H7 (cell line): ENCODE measurements at regions not wholly inside any gene's neighbourhood (a gene's known extent, or its start where the extent isn't known, plus 50 kb on each side); places are given as distances from the start of the nearest gene placed in this dataset.
"Not testable (repeated sequence)": the region's sequence is repeated elsewhere in the genome, so short reads cannot be mapped to it uniquely, and the experiment has no call there.

ENCODE experiments used
- DNase-seq: peaks from one replicate; pipeline ENCODE4 v3.0.0; 2012
- H3K27me3 ChIP-seq: 2 replicates; pipeline ENCODE4 v1.6.0; 2011; ENCODE audit warnings: mild to moderate bottlenecking, low read length; ENCODE audit not compliant: control insufficient read depth, insufficient read depth
- H3K36me3 ChIP-seq: replicated peaks from 2 replicates; pipeline ENCODE4 v1.5.1; 2011; ENCODE audit warnings: low read length; ENCODE audit not compliant: control insufficient read depth, insufficient read depth
- H3K4me3 ChIP-seq: 2 replicates; pipeline ENCODE4 v1.5.1; 2011; ENCODE audit warnings: low read depth, mild to moderate bottlenecking, control low read depth, low read length, moderate library complexity; ENCODE audit not compliant: insufficient read depth

GRCh38 chr6:40832691-40833090 lies 206.3 kb downstream of the UNC5CL start:
- no peaks in the 10 kb centered on the region for H3K27me3 ChIP-seq
- no peak overlapping the region for H3K4me3 ChIP-seq
- no peaks in the 10 kb centered on the region for H3K36me3 ChIP-seq
- no peak for DNase-seq

DNA sequence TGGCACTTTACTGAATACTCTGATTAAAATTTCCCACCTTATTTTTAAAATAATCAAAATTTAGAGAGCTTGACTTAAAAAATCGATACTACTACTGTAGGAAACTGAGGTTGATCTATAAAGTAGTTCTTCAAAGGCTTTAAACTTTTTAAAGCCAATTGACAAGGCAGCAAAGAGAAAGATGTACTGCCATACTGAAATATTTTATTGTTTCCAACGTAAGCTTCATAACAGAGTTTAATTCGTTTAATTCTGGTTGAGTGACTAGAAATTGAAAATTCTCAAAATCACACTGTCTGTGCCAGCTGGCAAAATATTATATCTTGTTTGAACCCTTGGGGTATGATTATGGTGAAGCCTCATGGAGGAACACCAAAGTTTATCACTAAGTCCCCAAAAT lies 207.6 kb downstream of the UNC5CL start:
- Histone ChIP-seq H3K27me3 (no peaks in the 10 kb centered on the region), H3K4me3 (no peak overlapping the region), H3K36me3 (no peaks in the 10 kb centered on the region)
- no peak for DNase-seq

GRCh38 chr6:40825102-40825501 lies 213.9 kb downstream of the UNC5CL start:
- H3K36me3 ChIP-seq = no peaks in the 10 kb centered on the region
- DNase-seq = no peak
- H3K4me3 ChIP-seq = no peak overlapping the region

DNA sequence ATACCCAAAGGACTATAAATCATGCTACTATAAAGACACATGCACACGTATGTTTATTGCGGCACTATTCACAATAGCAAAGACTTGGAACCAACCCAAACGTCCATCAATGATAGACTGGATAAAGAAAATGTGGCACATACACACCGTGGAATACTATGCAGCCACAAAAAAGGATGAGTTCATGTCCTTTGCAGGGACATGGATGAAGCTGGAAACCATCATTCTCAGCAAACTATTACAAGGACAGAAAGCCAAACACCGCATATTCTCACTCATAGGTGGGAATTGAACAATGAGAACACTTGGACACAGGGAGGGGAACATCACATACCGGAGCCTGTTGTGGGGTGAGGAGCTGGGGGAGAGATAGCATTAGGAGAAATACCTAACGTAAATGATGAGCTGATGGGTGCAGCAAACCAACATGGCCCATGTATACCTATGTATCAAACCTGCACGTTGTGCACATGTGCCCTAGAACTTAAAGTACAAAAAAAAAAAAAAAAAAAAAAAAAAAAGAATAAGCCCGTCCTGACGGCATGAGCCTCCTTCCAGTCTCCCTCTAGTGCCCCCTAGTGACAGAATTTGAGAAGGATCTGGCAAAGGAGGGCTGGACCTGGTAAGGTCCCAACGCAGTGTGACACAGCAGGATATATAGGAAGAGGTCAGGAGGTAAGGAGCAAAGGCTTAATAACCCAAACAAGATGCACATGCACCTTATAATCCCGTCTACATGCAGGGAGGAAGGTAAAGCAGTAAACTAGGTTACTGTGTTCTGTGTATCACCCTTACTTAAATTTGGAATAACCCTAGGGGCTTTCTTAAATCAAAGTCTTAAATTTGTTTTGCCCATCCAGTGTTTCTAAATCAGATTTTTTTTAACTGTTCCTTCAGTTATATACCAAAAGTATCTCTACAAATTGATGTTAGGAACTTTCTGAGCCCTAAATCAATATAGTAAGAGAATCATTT lies 214.8 kb downstream of the UNC5CL start:
- H3K4me3 ChIP-seq, H3K27me3 ChIP-seq, H3K36me3 ChIP-seq: not testable (repeated sequence)
- peak; percentile 77 for DNase-seq

More at GRCh38 chr6:40825102-40825501, 213.9 kb downstream of the UNC5CL start:
- no peaks in the 10 kb centered on the region for H3K27me3 ChIP-seq

DNA sequence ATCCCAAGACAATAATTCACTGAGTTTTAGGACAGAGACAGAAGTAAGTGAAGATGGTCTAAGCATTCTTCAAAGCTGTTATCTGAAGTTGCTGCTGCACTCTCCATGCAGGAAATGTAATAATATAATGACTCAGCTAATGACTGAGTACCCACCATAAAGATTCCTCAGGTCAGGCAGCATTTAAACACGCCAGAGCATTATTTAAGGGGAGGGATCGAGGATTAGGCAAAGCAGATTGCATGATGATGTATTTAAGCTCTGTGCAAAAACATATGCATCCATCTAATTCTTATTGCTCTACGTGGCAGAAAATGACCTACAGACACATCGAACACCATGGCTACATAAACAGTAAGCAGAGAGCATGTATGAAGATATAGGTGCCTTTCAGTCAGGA lies 216.4 kb downstream of the UNC5CL start:
- H3K36me3 ChIP-seq = no peaks in the 10 kb centered on the region
- H3K4me3 ChIP-seq = no peak overlapping the region
- H3K27me3 ChIP-seq = no peaks in the 10 kb centered on the region
- no peak for DNase-seq

DNA sequence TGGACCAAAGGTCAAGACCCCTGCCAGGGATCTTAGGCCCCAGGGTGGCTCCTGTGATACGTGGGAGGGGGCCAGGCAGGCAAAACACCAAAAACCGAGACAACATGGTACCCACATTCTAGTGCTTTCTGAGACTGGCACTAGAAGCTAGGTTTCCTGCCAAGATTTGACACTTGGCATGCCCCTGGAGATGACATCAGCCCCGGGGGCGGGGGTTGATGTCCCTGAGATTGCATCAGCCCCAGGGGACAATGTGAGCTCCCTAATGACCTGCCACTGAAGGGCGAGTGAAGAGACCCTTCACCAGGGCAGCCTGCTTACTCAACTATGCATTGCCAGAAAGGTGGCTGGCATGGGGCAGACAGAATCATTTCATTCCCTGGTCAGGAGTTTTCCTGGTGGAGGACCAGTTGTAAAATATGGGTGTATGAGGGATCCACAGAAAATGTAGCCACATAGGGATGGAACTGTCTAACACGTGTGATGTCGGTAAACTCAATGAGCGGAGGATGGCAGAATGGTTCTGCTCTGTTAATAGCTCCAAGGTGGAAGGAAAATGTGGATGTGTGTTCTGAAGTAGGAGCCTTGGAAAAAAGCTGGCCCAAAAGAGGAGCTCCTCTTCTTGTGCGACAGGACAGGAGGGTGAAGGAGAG lies 219.7 kb downstream of the UNC5CL start:
- H3K36me3 ChIP-seq = no peaks in the 10 kb centered on the region
- no peaks in the 10 kb centered on the region for H3K27me3 ChIP-seq
- DNase-seq = no peak
- no peak overlapping the region for H3K4me3 ChIP-seq

DNA sequence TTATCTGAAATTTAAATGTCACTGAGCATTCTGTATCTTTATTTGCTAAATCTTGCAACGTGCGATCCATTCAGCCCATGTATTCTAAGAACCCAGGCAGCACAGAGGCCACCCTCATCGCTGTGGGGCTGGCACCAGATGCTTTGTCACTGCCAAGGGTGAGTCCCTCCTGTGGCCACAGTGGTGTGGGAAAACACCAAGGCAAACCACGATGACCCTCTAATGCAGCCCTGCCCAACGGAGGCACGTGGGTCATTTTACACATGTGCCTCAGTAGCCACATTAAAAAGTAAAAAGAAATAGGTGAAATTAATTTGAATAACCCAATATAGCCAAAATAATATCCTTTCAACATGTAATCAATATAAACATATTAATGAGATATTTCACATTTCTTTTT lies 221.7 kb downstream of the UNC5CL start:
- DNase-seq = no peak
- no peaks in the 10 kb centered on the region for H3K36me3 ChIP-seq
- H3K27me3 ChIP-seq = no peaks in the 10 kb centered on the region
- H3K4me3 ChIP-seq = no peak overlapping the region

DNA sequence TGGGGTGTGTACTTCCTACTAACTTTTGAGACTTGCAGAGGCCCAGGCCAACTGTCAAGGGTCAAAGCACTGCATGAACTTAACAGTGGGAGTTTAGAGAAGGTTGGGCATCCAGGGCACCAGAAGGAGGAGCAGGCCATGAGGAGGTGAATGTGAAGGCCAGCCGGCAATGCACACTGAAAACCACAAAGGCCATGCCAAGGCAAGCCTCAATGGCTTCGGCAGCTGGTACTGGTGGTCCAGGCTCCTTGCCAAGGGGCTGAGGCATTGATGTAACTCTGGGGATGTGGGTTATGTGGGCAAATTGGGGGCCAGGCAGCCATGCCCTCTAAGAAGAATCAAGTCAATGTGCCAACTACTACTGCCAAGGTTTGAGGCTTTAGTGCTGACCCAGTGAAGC lies 222.4 kb downstream of the UNC5CL start:
- DNase-seq = no peak
- Histone ChIP-seq H3K4me3 (no peak overlapping the region), H3K36me3 (no peaks in the 10 kb centered on the region), H3K27me3 (no peaks in the 10 kb centered on the region)

- DNase-seq = no peak
- Histone ChIP-seq H3K36me3 (no peaks in the 10 kb centered on the region), H3K4me3 (no peak overlapping the region), H3K27me3 (no peaks in the 10 kb centered on the region)
Observed at GRCh38 chr6:40815731-40816130, 223.3 kb downstream of the UNC5CL start.

GRCh38 chr6:40810171-40810570 lies 223.0 kb upstream of the LRFN2 start:
- DNase-seq = no peak
- H3K4me3 ChIP-seq = no peak overlapping the region
- H3K27me3 ChIP-seq = no peaks in the 10 kb centered on the region
- no peaks in the 10 kb centered on the region for H3K36me3 ChIP-seq

DNA sequence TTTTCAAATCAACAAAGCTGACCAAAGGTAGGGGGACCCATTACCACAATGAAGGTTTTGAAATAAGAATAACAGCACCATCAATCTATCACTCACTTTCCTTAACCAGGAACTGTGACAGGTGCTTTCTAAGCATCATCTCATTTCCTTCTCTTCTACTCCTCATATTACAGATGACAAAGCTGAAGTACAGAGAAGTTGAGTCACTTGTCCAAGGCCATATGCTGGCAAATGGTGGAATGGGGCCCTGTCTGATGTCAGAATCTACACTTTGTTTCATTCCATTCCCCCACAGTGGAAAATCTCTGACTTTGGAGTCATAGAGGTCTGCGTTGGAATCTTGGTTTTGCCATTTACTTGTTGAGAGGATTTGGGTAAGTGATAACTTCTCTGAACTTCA lies 222.5 kb upstream of the LRFN2 start:
- H3K36me3 ChIP-seq = no peaks in the 10 kb centered on the region
- H3K4me3 ChIP-seq = no peak overlapping the region
- DNase-seq = no peak
- H3K27me3 ChIP-seq = no peaks in the 10 kb centered on the region

GRCh38 chr6:40807484-40807883 lies 220.3 kb upstream of the LRFN2 start:
- no peak overlapping the region for H3K4me3 ChIP-seq
- DNase-seq = no peak
- H3K36me3 ChIP-seq = no peaks in the 10 kb centered on the region

DNA sequence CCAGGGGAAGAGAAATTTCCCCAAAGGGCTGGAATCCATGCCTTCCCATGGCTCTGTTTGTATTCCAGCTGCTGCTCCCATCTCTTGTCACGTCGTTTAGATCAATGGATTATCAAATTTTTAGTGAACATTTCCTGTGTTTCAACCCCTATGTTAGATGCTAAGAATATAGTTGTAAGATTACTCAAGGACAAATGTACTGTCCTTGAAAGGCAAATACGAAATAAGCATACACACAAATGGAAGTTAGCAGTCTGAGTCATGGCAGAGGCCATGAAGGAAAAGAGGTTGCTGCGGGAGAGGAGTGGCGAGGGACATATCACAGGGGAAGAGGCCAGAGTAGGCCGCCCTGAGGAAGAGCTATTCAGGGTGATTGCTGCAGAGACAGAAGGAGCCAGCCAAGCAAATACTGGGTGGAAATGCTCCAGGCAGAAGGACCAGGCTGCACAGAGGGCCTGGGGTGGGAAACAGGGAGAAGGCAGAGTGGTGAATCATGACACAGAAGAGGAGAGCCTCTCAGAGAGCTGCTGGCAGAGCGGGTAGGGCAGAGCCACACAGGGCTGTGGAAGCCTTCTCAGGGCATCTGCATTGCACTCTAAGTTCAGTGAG lies 219.2 kb upstream of the LRFN2 start:
- Histone ChIP-seq H3K27me3 (no peaks in the 10 kb centered on the region; the same call in 1 of the 2 replicates), H3K4me3 (no peak overlapping the region), H3K36me3 (no peaks in the 10 kb centered on the region)
- no peak for DNase-seq

More at GRCh38 chr6:40807484-40807883, 220.3 kb upstream of the LRFN2 start:
- no peaks in the 10 kb centered on the region for H3K27me3 ChIP-seq

- Histone ChIP-seq H3K4me3 (no peak overlapping the region), H3K27me3 (no peaks in the 10 kb centered on the region; the same call in 1 of the 2 replicates), H3K36me3 (no peaks in the 10 kb centered on the region)
- no peak for DNase-seq
Observed at GRCh38 chr6:40805336-40805735, 218.2 kb upstream of the LRFN2 start.

DNA sequence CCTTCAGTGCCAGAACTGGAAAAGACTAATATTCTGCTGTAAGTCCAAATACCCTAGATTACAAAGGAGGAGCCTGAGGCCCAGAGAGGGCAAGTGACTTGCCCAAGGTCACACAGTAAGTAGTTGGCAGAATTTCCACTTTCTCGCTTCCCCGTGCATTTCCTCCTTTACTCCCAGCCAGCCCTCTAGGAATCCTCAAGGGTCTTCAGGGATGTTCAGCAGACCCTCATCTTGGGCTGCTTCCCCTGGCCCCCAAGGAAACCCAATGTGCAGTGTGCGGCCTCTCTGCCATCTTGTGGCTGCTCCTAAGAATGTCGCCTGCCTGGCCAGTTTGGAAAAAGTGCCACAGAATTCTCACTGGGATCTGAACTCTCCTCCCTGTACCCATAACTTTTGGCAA lies 217.7 kb upstream of the LRFN2 start:
- H3K27me3 ChIP-seq = peaks cover 1% of the 10 kb centered on the region; the same call in 1 of the 2 replicates
- DNase-seq = peak; percentile 51
- H3K36me3 ChIP-seq = no peaks in the 10 kb centered on the region
- no peak overlapping the region for H3K4me3 ChIP-seq
